Gastrocnemius medialis (tissue), 4 donors: ENCODE measurements at regions not wholly inside any gene's neighbourhood (a gene's known extent, or its start where the extent isn't known, plus 50 kb on each side); places are given as distances from the start of the nearest gene placed in this dataset.
"Not testable (repeated sequence)": the region's sequence is repeated elsewhere in the genome, so short reads cannot be mapped to it uniquely, and the experiment has no call there.

Experiments
- CTCF ChIP-seq, 5 experiments: fragments of 450-650 bp in 3 of 5; fragments of 200-600 bp in 2 of 5; sonication (generic) in 2 of 5; IDR thresholded peaks in 4 of 5; conservative IDR thresholded peaks in 1 of 5; 1 replicate in 4 of 5; 2 replicates in 1 of 5; pipeline ENCODE4 v1.5.1; 2016 to 2019; ENCODE audit warnings: antibody characterized with exemption in 5 of 5, mild to moderate bottlenecking in 3 of 5, moderate library complexity in 3 of 5
- POLR2A ChIP-seq, 2 donors: fragments of 450-650 bp; IDR thresholded peaks; one replicate each; pipeline ENCODE4 v1.6.1; 2017; ENCODE audit warnings: antibody characterized with exemption in 2 of 2, mild to moderate bottlenecking in 2 of 2, moderate library complexity in 2 of 2

DNA sequence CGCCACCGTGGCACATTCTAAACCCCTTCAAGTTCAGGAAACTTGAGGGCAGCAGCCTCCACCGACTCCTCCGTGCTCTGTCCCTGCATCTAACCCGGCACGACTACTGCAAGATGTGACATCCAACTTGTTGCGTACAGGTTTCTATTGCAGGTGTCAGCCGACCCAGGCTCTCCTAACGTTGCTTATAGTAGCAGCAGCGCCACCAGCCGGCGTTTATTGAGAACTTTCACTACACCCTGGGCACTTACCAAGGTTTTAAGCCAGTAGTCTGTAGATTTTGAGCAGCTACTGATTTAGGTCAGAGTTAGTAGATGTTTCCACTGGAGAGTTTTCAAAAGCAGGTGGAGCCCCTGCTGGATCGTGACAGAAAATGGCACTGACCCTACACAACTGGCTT, 200.6 kb upstream of the PRKX start:
- not testable (repeated sequence) for TF ChIP-seq CTCF (IDR thresholded peaks at IDR 0.05 in 4 of 5, conservative IDR thresholded peaks at IDR 0.05 in 1 of 5); POLR2A (IDR thresholded peaks at IDR 0.05)
